ENCODE measurements at regions not wholly inside any gene's neighbourhood (a gene's known extent, or its start where the extent isn't known, plus 50 kb on each side); places are given as distances from the start of the nearest gene placed in this dataset.

DNA sequence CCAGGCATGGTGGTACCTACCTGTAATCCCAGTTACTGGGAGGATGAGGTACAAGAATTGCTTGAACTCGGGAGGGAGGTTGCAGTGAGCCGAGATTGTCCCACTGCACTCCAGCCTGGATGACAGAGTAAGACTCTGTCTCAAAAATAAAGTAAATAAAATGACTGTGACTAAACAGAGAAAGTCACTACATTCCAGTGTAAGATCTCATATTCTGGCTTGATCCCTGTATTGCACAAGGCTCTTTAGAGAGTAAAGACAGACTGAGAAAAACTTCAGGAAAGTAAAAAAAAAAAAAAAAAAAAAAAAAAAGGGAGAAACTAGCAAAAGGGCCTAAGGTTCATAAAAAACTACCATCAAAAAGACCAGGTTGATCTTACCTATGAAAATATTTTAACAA, 106.6 kb upstream of the PJA2 start:
- TF ChIP-seq, protein P1, sequence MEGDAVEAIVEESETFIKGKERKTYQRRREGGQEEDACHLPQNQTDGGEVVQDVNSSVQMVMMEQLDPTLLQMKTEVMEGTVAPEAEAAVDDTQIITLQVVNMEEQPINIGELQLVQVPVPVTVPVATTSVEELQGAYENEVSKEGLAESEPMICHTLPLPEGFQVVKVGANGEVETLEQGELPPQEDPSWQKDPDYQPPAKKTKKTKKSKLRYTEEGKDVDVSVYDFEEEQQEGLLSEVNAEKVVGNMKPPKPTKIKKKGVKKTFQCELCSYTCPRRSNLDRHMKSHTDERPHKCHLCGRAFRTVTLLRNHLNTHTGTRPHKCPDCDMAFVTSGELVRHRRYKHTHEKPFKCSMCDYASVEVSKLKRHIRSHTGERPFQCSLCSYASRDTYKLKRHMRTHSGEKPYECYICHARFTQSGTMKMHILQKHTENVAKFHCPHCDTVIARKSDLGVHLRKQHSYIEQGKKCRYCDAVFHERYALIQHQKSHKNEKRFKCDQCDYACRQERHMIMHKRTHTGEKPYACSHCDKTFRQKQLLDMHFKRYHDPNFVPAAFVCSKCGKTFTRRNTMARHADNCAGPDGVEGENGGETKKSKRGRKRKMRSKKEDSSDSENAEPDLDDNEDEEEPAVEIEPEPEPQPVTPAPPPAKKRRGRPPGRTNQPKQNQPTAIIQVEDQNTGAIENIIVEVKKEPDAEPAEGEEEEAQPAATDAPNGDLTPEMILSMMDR (IDR thresholded peaks at IDR 0.05): no peak
- no peak for TF ChIP-seq ZFX (IDR thresholded peaks at IDR 0.05; ENCODE audit: borderline replicate concordance)
